GM21717 (cell line): ENCODE measurements at regions not wholly inside any gene's neighbourhood (a gene's known extent, or its start where the extent isn't known, plus 50 kb on each side); places are given as distances from the start of the nearest gene placed in this dataset.

ENCODE experiments used
- ATAC-seq: cut with Tn5 transposase; IDR thresholded peaks from one replicate; pipeline ENCODE4 v1.9.1; 2021; ENCODE audit warnings: mild to moderate bottlenecking, moderate library complexity; ENCODE audit not compliant: unreplicated experiment

DNA sequence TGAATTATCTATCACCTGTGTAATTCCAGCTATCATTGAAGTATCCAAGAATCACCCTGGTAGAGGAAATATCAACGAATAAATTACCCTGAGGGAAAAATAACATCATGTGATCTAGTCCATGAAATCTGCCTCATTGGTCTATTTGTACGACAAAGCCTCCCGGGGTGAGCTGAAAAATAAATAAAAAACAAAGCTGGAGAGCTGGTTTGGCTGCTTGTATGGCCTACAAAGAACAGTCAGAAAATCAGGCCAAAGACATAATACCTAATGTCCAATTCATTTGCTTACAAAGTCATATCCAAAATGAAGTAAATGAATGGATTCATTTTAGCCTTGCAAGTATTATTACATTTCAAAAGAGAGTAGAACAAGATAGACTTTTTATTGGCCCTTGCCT lies 449.9 kb downstream of the KLF12 start:
- ATAC-seq, result no peak

DNA sequence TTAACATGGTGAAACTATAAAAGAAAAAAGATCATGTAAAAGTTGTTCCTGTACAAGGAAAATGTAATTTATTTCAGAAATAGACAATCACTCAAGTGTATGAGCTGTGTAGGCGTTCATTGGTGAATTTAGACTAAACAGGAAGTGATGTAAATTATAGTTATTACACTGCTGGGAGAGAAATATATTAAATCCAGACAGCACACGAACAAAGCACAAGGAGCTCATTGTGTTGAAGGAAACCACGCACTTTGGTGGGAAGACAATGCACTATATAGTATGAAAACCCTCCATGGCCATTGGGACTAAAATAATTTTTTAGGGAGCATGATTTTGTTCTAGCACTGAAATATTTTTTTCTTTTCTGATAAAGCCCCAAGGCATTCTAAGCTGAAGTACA lies 450.5 kb downstream of the KLF12 start:
- no peak for ATAC-seq

DNA sequence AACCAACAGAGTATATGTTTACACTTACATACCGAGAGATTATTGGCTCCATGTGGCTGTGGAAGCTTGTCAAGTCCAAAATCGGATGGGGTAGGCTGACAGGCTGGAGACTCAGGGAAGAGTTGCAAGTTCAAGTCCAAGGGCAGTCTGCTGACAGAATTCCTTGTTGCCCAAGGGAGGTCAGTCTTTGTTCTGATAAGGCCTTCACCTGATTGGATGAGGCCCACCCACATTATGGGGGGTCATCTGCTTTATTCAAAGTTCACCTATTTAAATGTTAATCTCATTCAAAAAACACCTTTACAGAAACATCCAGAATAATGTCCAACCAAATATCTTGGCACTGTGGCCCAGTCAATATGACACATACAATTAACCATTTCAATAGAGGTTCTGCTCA lies 452.4 kb downstream of the KLF12 start:
- ATAC-seq, result no peak

GRCh38 chr13:73681015-73681414 lies 453.2 kb downstream of the KLF12 start:
- no peak for ATAC-seq

DNA sequence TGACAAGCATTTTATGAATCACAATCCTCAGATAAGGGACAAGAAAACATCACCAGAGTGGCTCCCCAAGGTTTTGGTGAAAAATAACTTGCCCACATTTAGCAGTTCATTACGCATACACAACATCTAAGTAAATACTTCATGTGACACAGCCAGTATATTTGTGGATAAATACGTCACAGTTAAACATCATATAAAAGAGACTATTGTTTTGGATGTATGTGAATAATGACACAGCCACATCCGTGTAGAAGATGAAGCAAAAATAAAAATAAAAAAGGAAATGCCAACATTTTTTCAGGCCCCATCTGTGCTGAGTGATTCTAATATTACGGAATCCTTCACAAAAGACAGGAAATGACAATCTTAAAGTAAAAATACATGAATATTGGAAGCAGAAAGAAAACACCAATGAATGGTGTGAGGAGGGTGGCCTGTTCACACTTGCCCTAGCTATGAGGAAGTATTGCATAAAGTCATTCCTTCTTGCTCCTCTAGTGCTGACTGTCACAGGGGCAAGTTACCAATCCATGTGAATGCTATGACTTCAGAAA lies 457.1 kb downstream of the KLF12 start:
- ATAC-seq, result no peak

GRCh38 chr13:73676550-73677047 lies 457.6 kb downstream of the KLF12 start:
- no peak for ATAC-seq

DNA sequence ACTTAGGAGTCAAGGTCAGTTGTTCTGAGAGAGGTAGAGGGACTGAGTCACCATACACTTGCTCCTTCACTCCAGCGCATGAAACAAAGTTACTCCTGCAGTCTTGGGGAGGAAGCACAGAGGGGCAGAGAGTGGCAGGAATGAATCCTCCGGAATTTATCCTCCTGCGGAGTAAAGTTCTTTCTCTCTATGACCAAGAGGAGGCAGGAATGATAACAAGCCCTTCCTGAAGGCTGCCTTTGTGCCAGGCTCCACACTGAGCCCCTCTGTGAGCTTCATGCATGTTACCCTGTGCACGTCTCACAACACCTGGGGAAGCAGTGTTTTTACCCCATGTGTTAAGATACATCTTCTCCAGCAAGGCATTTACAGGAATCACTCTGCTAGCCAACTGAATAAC lies 458.4 kb downstream of the KLF12 start:
- no peak for ATAC-seq

GRCh38 chr13:73674570-73674969 lies 459.6 kb downstream of the KLF12 start:
- no peak for ATAC-seq

- no peak for ATAC-seq
Observed at GRCh38 chr13:73673931-73674330, 460.3 kb downstream of the KLF12 start.

- ATAC-seq, result no peak
Observed at GRCh38 chr13:73672492-73672891, 461.7 kb downstream of the KLF12 start.

DNA sequence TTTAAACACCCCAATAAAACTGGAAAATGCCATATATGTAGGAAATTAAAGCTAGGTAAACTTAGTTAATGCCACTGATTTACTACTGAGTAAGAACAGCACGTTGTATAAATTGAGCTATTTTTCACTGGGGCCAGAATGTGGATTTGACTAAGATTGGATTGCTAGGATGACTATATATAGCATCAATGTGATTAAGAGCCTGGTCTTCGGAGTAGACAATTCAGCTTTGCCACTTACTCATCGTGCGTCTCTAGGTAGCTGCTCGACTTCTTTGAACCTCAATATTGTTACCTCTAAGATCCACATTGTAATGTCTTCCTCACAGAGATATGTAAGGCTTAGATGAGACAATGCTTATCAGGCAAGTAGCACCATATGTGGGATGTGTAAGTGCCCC lies 462.5 kb downstream of the KLF12 start:
- ATAC-seq, result no peak

GRCh38 chr13:73671011-73671410 lies 463.2 kb downstream of the KLF12 start:
- no peak for ATAC-seq

DNA sequence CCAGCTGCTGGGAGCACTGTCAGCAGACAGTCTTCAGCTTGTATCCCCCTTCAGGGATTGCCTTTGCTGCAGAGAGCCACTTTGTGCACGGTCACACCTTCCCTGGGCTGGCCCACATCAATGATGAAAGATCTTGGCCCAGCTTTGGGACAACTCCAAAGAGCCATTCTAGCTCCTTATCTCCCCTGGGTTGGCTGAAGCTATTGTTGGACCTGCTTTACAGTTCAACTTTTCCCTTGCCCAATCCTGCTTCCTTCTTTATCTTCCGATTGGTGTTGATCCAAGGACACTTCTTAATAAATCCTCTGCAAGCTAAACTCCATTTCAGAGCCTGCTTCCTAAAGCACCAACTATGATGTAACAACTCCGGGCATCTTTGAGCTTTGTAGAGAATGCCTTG lies 466.4 kb downstream of the KLF12 start:
- no peak for ATAC-seq

GRCh38 chr13:73665261-73665660 lies 468.9 kb downstream of the KLF12 start:
- no peak for ATAC-seq

DNA sequence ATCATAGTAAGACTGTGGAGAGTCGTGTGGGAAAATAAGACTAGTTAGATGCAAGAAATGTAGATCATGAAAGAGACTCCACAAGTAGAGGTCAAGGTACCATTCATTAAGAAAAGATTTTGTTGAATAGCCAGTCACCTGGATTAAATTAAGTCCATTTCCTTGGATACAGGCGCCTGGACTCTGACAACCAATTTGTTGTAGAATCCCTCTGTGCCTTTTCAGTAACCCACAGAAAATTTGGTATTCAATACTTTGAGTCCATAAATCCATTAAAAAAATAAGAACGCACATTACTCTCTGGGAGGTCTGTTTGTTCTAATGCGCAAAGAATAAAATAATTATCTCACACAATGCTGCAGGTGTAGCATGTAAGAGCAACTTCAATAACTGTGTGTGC lies 469.4 kb downstream of the KLF12 start:
- no peak for ATAC-seq

DNA sequence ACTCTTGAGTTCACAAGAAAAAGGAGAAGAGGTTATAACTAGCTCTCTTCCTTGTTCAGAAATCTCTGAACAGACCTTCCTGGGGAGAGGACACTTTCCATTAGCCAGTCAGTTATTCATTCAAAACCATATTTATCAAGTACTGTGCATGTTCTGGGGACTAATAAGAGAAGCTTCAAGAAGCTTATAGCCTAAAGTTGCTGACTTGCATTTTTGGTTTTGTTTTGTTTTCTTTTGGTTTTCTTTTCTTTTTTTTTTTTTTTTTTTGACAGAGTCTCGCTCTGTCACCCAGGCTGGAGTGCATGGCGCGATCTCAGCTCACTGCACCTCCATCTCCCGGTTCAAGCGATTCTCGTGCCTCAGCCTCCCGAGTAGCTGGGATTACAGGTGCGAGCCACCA lies 471.4 kb downstream of the KLF12 start:
- ATAC-seq, result no peak

- ATAC-seq, result no peak
Observed at GRCh38 chr13:73661687-73662425, 472.3 kb downstream of the KLF12 start.

DNA sequence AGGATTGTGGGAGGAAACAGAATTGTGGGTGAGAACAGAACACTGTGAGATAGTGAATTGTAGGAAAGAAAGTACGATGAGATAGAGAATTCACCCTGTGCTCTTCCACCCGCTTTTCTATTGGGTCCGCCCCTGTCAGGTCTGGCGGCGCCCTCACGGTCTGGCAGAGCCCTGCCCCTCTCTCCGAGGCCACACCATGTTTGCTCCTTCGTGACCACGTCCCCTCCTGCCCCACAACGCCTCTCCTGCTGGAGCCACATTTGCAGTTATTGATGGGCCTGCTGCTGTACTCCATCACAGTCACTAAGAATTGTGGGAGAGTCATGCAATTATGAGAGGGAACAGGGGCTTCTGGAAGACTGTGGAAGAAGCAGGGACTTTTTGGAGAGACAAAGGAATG lies 473.1 kb downstream of the KLF12 start:
- ATAC-seq, result no peak

- ATAC-seq, result no peak
Observed at GRCh38 chr13:73658639-73659038, 475.6 kb downstream of the KLF12 start.

GRCh38 chr13:73657821-73658540 lies 476.2 kb downstream of the KLF12 start:
- no peak for ATAC-seq

- no peak for ATAC-seq
Observed at GRCh38 chr13:73656863-73657262, 477.3 kb downstream of the KLF12 start.

DNA sequence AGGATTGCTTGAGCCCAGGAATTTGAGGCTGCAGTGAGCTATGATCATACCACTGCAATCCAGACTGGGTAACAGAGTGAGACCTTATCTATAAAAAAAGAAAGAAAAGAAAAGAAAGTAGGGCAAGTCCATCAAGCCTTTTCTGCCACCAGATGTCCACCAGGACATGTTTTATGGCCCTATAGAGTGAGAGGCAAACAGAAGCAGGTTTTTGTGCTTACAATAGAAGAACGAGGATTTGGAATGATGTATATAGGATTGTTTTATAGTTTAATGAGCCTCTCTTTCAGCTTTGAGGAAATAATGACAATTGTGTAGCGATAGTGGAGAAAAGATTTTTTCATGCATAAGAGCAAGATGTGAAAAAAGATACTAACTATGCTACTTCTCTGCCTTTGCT lies 480.5 kb downstream of the KLF12 start:
- no peak for ATAC-seq
